ENCODE measurements at regions not wholly inside any gene's neighbourhood (a gene's known extent, or its start where the extent isn't known, plus 50 kb on each side); places are given as distances from the start of the nearest gene placed in this dataset.
"Not testable (repeated sequence)": the region's sequence is repeated elsewhere in the genome, so short reads cannot be mapped to it uniquely, and the experiment has no call there.

- Histone ChIP-seq H3K9me3 (replicated peaks; ENCODE audit: low read length) (peaks cover 19% of the 10 kb centered on the region), H3K4me1 (ENCODE audit: control insufficient read depth, insufficient read depth, low read length) (no peaks in the 10 kb centered on the region), H3K4me2 (ENCODE audit: low read length) (no peak overlapping the region), H3K9ac (ENCODE audit: low read depth, low read length) (no peak overlapping the region), H3K27me3 (ENCODE audit: control insufficient read depth, insufficient read depth, low read length) (no peaks in the 10 kb centered on the region), H3K4me3 (ENCODE audit: low read length) (no peak overlapping the region), H3K36me3 (ENCODE audit: insufficient read depth, low read length) (no peaks in the 10 kb centered on the region)
These were observed 167.4 kb downstream of the KIF26A start for GRCh38 chr14:104305511-104306449.

GRCh38 chr14:104306450-104307040 lies 168.2 kb downstream of the KIF26A start:
- Histone ChIP-seq H3K4me1 (ENCODE audit: control insufficient read depth, insufficient read depth, low read length) (no peaks in the 10 kb centered on the region), H3K4me3 (ENCODE audit: low read length) (no peak overlapping the region), H3K9me3 (replicated peaks; ENCODE audit: low read length) (peaks cover 19% of the 10 kb centered on the region), H3K27me3 (ENCODE audit: control insufficient read depth, insufficient read depth, low read length) (no peaks in the 10 kb centered on the region), H3K9ac (ENCODE audit: low read depth, low read length) (no peak overlapping the region), H3K4me2 (ENCODE audit: low read length) (no peak overlapping the region), H3K36me3 (ENCODE audit: insufficient read depth, low read length) (no peaks in the 10 kb centered on the region)

- no peaks in the 10 kb centered on the region for H3K4me1 ChIP-seq (ENCODE audit: control insufficient read depth, insufficient read depth, low read length)
- H3K27me3 ChIP-seq (ENCODE audit: control insufficient read depth, insufficient read depth, low read length), result no peaks in the 10 kb centered on the region
- H3K9me3 ChIP-seq (replicated peaks; ENCODE audit: low read length), result peaks cover 19% of the 10 kb centered on the region
- no peak overlapping the region for H3K9ac ChIP-seq (ENCODE audit: low read depth, low read length)
- no peaks in the 10 kb centered on the region for H3K36me3 ChIP-seq (ENCODE audit: insufficient read depth, low read length)
- H3K4me2 ChIP-seq (ENCODE audit: low read length), result no peak overlapping the region
- H3K4me3 ChIP-seq (ENCODE audit: low read length), result no peak overlapping the region
These were observed 168.8 kb downstream of the KIF26A start for GRCh38 chr14:104307246-104307626.

GRCh38 chr14:104307627-104308401 lies 169.4 kb downstream of the KIF26A start:
- Histone ChIP-seq H3K9ac (ENCODE audit: low read depth, low read length) (no peak overlapping the region), H3K4me3 (ENCODE audit: low read length) (no peak overlapping the region), H3K9me3 (replicated peaks; ENCODE audit: low read length) (peaks cover 15% of the 10 kb centered on the region)

GRCh38 chr14:104308534-104308933 lies 170.1 kb downstream of the KIF26A start:
- not testable (repeated sequence) for H3K4me2 ChIP-seq (ENCODE audit: low read length); H3K4me1 ChIP-seq (ENCODE audit: control insufficient read depth, insufficient read depth, low read length); H3K4me3 ChIP-seq (ENCODE audit: low read length); H3K9ac ChIP-seq (ENCODE audit: low read depth, low read length); H3K36me3 ChIP-seq (ENCODE audit: insufficient read depth, low read length); H3K27me3 ChIP-seq (ENCODE audit: control insufficient read depth, insufficient read depth, low read length)
- H3K9me3 ChIP-seq (replicated peaks; ENCODE audit: low read length), result peaks cover 11% of the 10 kb centered on the region

More at GRCh38 chr14:104307627-104308401, 169.4 kb downstream of the KIF26A start:
- H3K27me3 ChIP-seq (ENCODE audit: control insufficient read depth, insufficient read depth, low read length), result no peaks in the 10 kb centered on the region
- no peaks in the 10 kb centered on the region for H3K36me3 ChIP-seq (ENCODE audit: insufficient read depth, low read length)
- H3K4me2 ChIP-seq (ENCODE audit: low read length), result no peak overlapping the region
- H3K4me1 ChIP-seq (ENCODE audit: control insufficient read depth, insufficient read depth, low read length), result no peaks in the 10 kb centered on the region

- Histone ChIP-seq H3K27me3 (ENCODE audit: control insufficient read depth, insufficient read depth, low read length) (no peaks in the 10 kb centered on the region), H3K4me2 (ENCODE audit: low read length) (no peak overlapping the region), H3K9me3 (replicated peaks; ENCODE audit: low read length) (peaks cover 10% of the 10 kb centered on the region), H3K36me3 (ENCODE audit: insufficient read depth, low read length) (no peaks in the 10 kb centered on the region), H3K4me1 (ENCODE audit: control insufficient read depth, insufficient read depth, low read length) (no peaks in the 10 kb centered on the region), H3K9ac (ENCODE audit: low read depth, low read length) (no peak overlapping the region), H3K4me3 (ENCODE audit: low read length) (no peak overlapping the region)
These were observed 171.4 kb downstream of the KIF26A start for GRCh38 chr14:104309657-104310369.

- H3K4me2 ChIP-seq (ENCODE audit: low read length), result no peak overlapping the region
- H3K9me3 ChIP-seq (replicated peaks; ENCODE audit: low read length), result peaks cover 8% of the 10 kb centered on the region
- H3K4me1 ChIP-seq (ENCODE audit: control insufficient read depth, insufficient read depth, low read length), result no peaks in the 10 kb centered on the region
- H3K9ac ChIP-seq (ENCODE audit: low read depth, low read length), result no peak overlapping the region
- H3K4me3 ChIP-seq (ENCODE audit: low read length), result no peak overlapping the region
- H3K36me3 ChIP-seq (ENCODE audit: insufficient read depth, low read length), result no peaks in the 10 kb centered on the region
- no peaks in the 10 kb centered on the region for H3K27me3 ChIP-seq (ENCODE audit: control insufficient read depth, insufficient read depth, low read length)
These were observed 173.0 kb downstream of the KIF26A start for GRCh38 chr14:104311358-104311757.

- no peaks in the 10 kb centered on the region for H3K36me3 ChIP-seq (ENCODE audit: insufficient read depth, low read length)
- no peaks in the 10 kb centered on the region for H3K9me3 ChIP-seq (replicated peaks; ENCODE audit: low read length)
- H3K9ac ChIP-seq (ENCODE audit: low read depth, low read length), result no peak overlapping the region
These were observed 175.3 kb downstream of the KIF26A start for GRCh38 chr14:104313674-104314073.

GRCh38 chr14:104314251-104314941 lies 176.0 kb downstream of the KIF26A start:
- Histone ChIP-seq H3K9me3 (replicated peaks; ENCODE audit: low read length) (no peaks in the 10 kb centered on the region), H3K27me3 (ENCODE audit: control insufficient read depth, insufficient read depth, low read length) (no peaks in the 10 kb centered on the region), H3K4me1 (ENCODE audit: control insufficient read depth, insufficient read depth, low read length) (no peaks in the 10 kb centered on the region), H3K4me3 (ENCODE audit: low read length) (no peak overlapping the region), H3K4me2 (ENCODE audit: low read length) (no peak overlapping the region), H3K9ac (ENCODE audit: low read depth, low read length) (no peak overlapping the region), H3K36me3 (ENCODE audit: insufficient read depth, low read length) (no peaks in the 10 kb centered on the region)

More at GRCh38 chr14:104313674-104314073, 175.3 kb downstream of the KIF26A start:
- Histone ChIP-seq H3K4me1 (ENCODE audit: control insufficient read depth, insufficient read depth, low read length) (no peaks in the 10 kb centered on the region), H3K4me3 (ENCODE audit: low read length) (no peak overlapping the region), H3K27me3 (ENCODE audit: control insufficient read depth, insufficient read depth, low read length) (no peaks in the 10 kb centered on the region), H3K4me2 (ENCODE audit: low read length) (no peak overlapping the region)

GRCh38 chr14:104315169-104315568 lies 176.8 kb downstream of the KIF26A start:
- no peak overlapping the region for H3K9ac ChIP-seq (ENCODE audit: low read depth, low read length)
- H3K36me3 ChIP-seq (ENCODE audit: insufficient read depth, low read length), result no peaks in the 10 kb centered on the region
- no peaks in the 10 kb centered on the region for H3K4me1 ChIP-seq (ENCODE audit: control insufficient read depth, insufficient read depth, low read length)
- no peaks in the 10 kb centered on the region for H3K27me3 ChIP-seq (ENCODE audit: control insufficient read depth, insufficient read depth, low read length)
- H3K4me2 ChIP-seq (ENCODE audit: low read length), result no peak overlapping the region
- H3K4me3 ChIP-seq (ENCODE audit: low read length), result no peak overlapping the region
- H3K9me3 ChIP-seq (replicated peaks; ENCODE audit: low read length), result no peaks in the 10 kb centered on the region
